ENCODE measurements at regions not wholly inside any gene's neighbourhood (a gene's known extent, or its start where the extent isn't known, plus 50 kb on each side); places are given as distances from the start of the nearest gene placed in this dataset.

DNA sequence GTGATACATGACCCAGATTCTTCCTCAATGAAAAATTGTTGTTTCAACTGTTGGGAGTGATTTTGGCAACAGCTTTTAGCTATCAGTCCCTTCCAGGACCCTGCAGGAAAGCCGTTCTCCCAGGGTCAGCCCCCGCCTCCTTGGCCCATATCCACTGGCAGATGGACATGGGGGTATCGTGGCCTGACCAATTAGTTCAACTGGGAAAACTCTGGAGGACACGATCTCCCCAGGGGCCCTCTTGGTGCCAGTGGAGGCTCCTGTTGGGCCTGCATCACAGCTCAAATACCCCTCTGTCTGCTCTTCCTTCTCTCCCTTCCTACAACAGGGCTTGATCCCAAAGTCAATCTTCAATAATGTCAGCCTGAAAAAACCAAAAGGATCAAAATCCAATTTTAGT lies 272.5 kb upstream of the B3GAT1 start (continued):
- TF ChIP-seq REST (IDR thresholded peaks at IDR 0.05; ENCODE audit: low read depth): no peak
- TF ChIP-seq EZH2phosphoT487 (IDR thresholded peaks at IDR 0.05; ENCODE audit: borderline replicate concordance): no peak
- no peak for TF ChIP-seq RAD21 (IDR thresholded peaks at IDR 0.05; ENCODE audit: low read depth)

GRCh38 chr11:134683860-134684259 lies 271.8 kb upstream of the B3GAT1 start:
- ATAC-seq (no peak), DNase-seq (ENCODE audit: low read depth, low spot score) (no peak)
- CTCF ChIA-PET: no interaction called here
- no peaks in the 10 kb centered on the region for H4K20me1 ChIP-seq (ENCODE audit: insufficient read depth)
- POLR2A ChIA-PET: no interaction called here
- no peaks in the 10 kb centered on the region for H3K9me3 ChIP-seq (ENCODE audit: control insufficient read depth in 1 of 2, insufficient read depth in 1 of 2, low read depth in 1 of 2, low read length in 2 of 2)
- H3K4me1 ChIP-seq (ENCODE audit: control insufficient read depth in 1 of 2, insufficient read depth in 2 of 2, low read length in 2 of 2): no peaks in the 10 kb centered on the region
- no peaks in the 10 kb centered on the region for H3K36me3 ChIP-seq (ENCODE audit: control insufficient read depth in 1 of 2, insufficient read depth in 2 of 2, low read length in 2 of 2)
- H3K27ac ChIP-seq (ENCODE audit: low read depth, low read length): no peak overlapping the region
- RAD21 ChIA-PET (ENCODE audit: low non-redundant PET in 1 of 2, low total read pairs in 2 of 2, uncharacterized antibody in 2 of 2, unreplicated experiment in 2 of 2): no interaction called here
- intact Hi-C loops (cut with micrococcal nuclease): no loop called here
- no peak overlapping the region for H2AFZ ChIP-seq (ENCODE audit: low read depth, low read length, poor library complexity, severe bottlenecking)
- no peaks in the 10 kb centered on the region for H3K9me2 ChIP-seq (ENCODE audit: insufficient read depth)
- no peak overlapping the region for H3K4me3 ChIP-seq (replicated peaks in 1 of 2; ENCODE audit: low read depth in 1 of 2, low read length in 2 of 2)
- no peak overlapping the region for H3K9ac ChIP-seq (ENCODE audit: low read length)
- H3K4me2 ChIP-seq (ENCODE audit: low read length): no peak overlapping the region
- H3K27me3 ChIP-seq (ENCODE audit: insufficient read depth, low read length): peaks cover 75% of the 10 kb centered on the region
- no peaks in the 10 kb centered on the region for H3K79me2 ChIP-seq (ENCODE audit: insufficient read depth, low read length)
- TF ChIP-seq, protein P1, sequence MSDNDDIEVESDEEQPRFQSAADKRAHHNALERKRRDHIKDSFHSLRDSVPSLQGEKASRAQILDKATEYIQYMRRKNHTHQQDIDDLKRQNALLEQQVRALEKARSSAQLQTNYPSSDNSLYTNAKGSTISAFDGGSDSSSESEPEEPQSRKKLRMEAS (IDR thresholded peaks at IDR 0.05): no peak
- TF ChIP-seq EZH2 (IDR thresholded peaks at IDR 0.05): no peak
- TF ChIP-seq SIN3A (IDR thresholded peaks at IDR 0.05; ENCODE audit: low read depth): no peak
- TF ChIP-seq ELF1 (IDR thresholded peaks at IDR 0.05; ENCODE audit: borderline replicate concordance, low read depth): no peak
- TF ChIP-seq, protein P2, sequence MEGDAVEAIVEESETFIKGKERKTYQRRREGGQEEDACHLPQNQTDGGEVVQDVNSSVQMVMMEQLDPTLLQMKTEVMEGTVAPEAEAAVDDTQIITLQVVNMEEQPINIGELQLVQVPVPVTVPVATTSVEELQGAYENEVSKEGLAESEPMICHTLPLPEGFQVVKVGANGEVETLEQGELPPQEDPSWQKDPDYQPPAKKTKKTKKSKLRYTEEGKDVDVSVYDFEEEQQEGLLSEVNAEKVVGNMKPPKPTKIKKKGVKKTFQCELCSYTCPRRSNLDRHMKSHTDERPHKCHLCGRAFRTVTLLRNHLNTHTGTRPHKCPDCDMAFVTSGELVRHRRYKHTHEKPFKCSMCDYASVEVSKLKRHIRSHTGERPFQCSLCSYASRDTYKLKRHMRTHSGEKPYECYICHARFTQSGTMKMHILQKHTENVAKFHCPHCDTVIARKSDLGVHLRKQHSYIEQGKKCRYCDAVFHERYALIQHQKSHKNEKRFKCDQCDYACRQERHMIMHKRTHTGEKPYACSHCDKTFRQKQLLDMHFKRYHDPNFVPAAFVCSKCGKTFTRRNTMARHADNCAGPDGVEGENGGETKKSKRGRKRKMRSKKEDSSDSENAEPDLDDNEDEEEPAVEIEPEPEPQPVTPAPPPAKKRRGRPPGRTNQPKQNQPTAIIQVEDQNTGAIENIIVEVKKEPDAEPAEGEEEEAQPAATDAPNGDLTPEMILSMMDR (IDR thresholded peaks at IDR 0.05 in 2 of 3, conservative IDR thresholded peaks at IDR 0.05 in 1 of 3; ENCODE audit: borderline replicate concordance in 1 of 3, insufficient read depth in 1 of 3, low read depth in 2 of 3, low read length in 2 of 3): no peak
- TF ChIP-seq SRF (IDR thresholded peaks at IDR 0.05; ENCODE audit: low read depth): no peak
- TF ChIP-seq REST (IDR thresholded peaks at IDR 0.05; ENCODE audit: low read depth): no peak
- TF ChIP-seq CEBPB (IDR thresholded peaks at IDR 0.05; ENCODE audit: low read depth): no peak
- no TSS peak for BruUV-seq (replicated peaks)

All from HCT116 (cell line).